ENCODE measurements at regions not wholly inside any gene's neighbourhood (a gene's known extent, or its start where the extent isn't known, plus 50 kb on each side); places are given as distances from the start of the nearest gene placed in this dataset.
"Not testable (repeated sequence)": the region's sequence is repeated elsewhere in the genome, so short reads cannot be mapped to it uniquely, and the experiment has no call there.

GRCh38 chrX:7372825-7373525, 225.0 kb upstream of the PUDP start:
- H3K36me3 ChIP-seq (ENCODE audit: insufficient read depth, insufficient read length, low read length) = no peaks in the 10 kb centered on the region
- H3K9ac ChIP-seq (ENCODE audit: insufficient read length, low read depth) = no peak overlapping the region
- no peak overlapping the region for H3K4me3 ChIP-seq (ENCODE audit: insufficient read length, low read depth)
- TF ChIP-seq ZNF274 (IDR thresholded peaks at IDR 0.05; ENCODE audit: low read depth, low read length) (no peak), SUZ12 (IDR thresholded peaks at IDR 0.05; ENCODE audit: extremely low read depth, insufficient read depth, insufficient read length) (no peak), YY1 (IDR thresholded peaks at IDR 0.05; ENCODE audit: insufficient read depth, insufficient read length) (no peak)
- peaks cover 17% of the 10 kb centered on the region; the same call in 1 of the 2 replicates for H3K9me3 ChIP-seq (ENCODE audit: insufficient read depth, low read length)
- H3K27me3 ChIP-seq (ENCODE audit: insufficient read depth, insufficient read length) = no peaks in the 10 kb centered on the region
- no peaks in the 10 kb centered on the region for H3K4me1 ChIP-seq (ENCODE audit: insufficient read depth, insufficient read length)
- DNase-seq (ENCODE audit: low read depth, low spot score) = no peak

GRCh38 chrX:7362111-7362510, 214.2 kb upstream of the PUDP start:
- TF ChIP-seq ZNF274 (IDR thresholded peaks at IDR 0.05; ENCODE audit: low read depth, low read length) (no peak), SUZ12 (IDR thresholded peaks at IDR 0.05; ENCODE audit: extremely low read depth, insufficient read depth, insufficient read length) (no peak), YY1 (IDR thresholded peaks at IDR 0.05; ENCODE audit: insufficient read depth, insufficient read length) (no peak)
- Histone ChIP-seq H3K9me3 (ENCODE audit: insufficient read depth, low read length) (no peaks in the 10 kb centered on the region), H3K4me1 (ENCODE audit: insufficient read depth, insufficient read length) (no peaks in the 10 kb centered on the region), H3K4me3 (ENCODE audit: insufficient read length, low read depth) (no peak overlapping the region), H3K27me3 (ENCODE audit: insufficient read depth, insufficient read length) (no peaks in the 10 kb centered on the region), H3K9ac (ENCODE audit: insufficient read length, low read depth) (no peak overlapping the region), H3K36me3 (ENCODE audit: insufficient read depth, insufficient read length, low read length) (no peaks in the 10 kb centered on the region)
- no peak for DNase-seq (ENCODE audit: low read depth, low spot score)

DNA sequence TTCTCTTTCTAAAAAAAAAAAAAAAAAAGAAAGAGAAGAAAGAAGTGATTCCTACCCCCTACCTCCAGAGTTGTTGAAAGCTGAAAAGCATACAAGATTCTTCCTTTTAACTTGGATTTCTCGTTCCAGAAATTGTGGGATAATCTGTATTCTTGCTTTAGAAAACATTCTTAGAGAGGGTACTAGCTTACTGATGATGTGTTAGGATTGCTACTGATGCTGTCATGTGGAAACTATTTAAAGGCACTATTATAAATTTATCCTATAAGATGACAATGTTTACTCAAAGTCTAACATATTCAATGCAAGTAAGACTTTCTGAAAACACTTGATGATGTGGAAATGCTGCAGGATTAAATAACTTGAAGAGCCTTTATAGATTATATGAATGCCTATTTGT, 204.0 kb upstream of the PUDP start:
- H3K27me3 ChIP-seq (ENCODE audit: insufficient read depth, insufficient read length) = no peaks in the 10 kb centered on the region
- DNase-seq (ENCODE audit: low read depth, low spot score) = no peak
- H3K9ac ChIP-seq (ENCODE audit: insufficient read length, low read depth) = no peak overlapping the region
- no peaks in the 10 kb centered on the region for H3K9me3 ChIP-seq (ENCODE audit: insufficient read depth, low read length)
- no peaks in the 10 kb centered on the region for H3K4me1 ChIP-seq (ENCODE audit: insufficient read depth, insufficient read length)
- TF ChIP-seq SUZ12 (IDR thresholded peaks at IDR 0.05; ENCODE audit: extremely low read depth, insufficient read depth, insufficient read length) = no peak
- TF ChIP-seq YY1 (IDR thresholded peaks at IDR 0.05; ENCODE audit: insufficient read depth, insufficient read length) = no peak
- TF ChIP-seq ZNF274 (IDR thresholded peaks at IDR 0.05; ENCODE audit: low read depth, low read length) = no peak
- no peak overlapping the region for H3K4me3 ChIP-seq (ENCODE audit: insufficient read length, low read depth)
- H3K36me3 ChIP-seq (ENCODE audit: insufficient read depth, insufficient read length, low read length) = no peaks in the 10 kb centered on the region

DNA sequence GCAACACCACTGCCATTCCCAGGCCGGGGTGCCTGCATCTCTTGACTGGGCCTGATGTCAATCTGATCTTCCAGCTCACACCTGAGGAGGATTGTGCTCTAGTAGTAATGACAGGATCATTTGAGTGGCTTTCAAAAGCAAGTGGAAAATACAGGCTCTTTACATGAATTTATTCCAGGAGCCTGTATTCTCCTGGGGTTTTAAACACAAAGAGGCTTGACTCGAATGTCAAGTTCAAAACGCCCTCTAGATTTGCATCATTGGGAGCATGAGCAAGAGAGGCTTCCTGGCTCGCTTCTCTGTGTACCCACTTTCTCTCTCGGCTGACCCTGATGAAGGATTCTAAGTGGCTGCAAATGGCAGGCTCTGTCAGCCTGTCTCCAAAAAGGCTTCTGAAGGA, 199.5 kb upstream of the PUDP start:
- Histone ChIP-seq H3K9ac (ENCODE audit: insufficient read length, low read depth) (no peak overlapping the region), H3K4me1 (ENCODE audit: insufficient read depth, insufficient read length) (no peaks in the 10 kb centered on the region), H3K9me3 (ENCODE audit: insufficient read depth, low read length) (no peaks in the 10 kb centered on the region), H3K4me3 (ENCODE audit: insufficient read length, low read depth) (no peak overlapping the region), H3K36me3 (ENCODE audit: insufficient read depth, insufficient read length, low read length) (no peaks in the 10 kb centered on the region), H3K27me3 (ENCODE audit: insufficient read depth, insufficient read length) (no peaks in the 10 kb centered on the region)
- no peak for DNase-seq (ENCODE audit: low read depth, low spot score)
- no peak for TF ChIP-seq YY1 (IDR thresholded peaks at IDR 0.05; ENCODE audit: insufficient read depth, insufficient read length)
- no peak for TF ChIP-seq ZNF274 (IDR thresholded peaks at IDR 0.05; ENCODE audit: low read depth, low read length)
- TF ChIP-seq SUZ12 (IDR thresholded peaks at IDR 0.05; ENCODE audit: extremely low read depth, insufficient read depth, insufficient read length) = no peak

DNA sequence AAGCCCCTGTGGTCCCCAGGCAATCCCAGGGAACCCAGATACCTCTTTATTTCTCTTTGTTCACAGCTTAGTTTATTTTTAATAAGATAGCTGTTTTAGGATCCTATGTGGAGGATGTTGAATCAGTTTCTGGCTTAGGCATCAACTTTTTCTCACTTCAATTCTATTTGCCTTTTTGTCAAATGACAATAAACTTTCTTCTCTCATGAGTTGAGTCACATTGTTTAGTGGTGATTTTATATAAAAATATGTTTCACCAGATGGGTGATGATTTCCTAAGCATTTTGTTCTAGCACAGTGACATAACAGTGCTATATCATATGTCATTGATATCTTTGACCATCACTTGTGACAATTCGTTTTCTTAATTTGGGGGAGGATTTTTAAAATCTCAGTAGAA, 198.1 kb upstream of the PUDP start:
- no peaks in the 10 kb centered on the region for H3K4me1 ChIP-seq (ENCODE audit: insufficient read depth, insufficient read length)
- H3K9ac ChIP-seq (ENCODE audit: insufficient read length, low read depth) = no peak overlapping the region
- no peak for DNase-seq (ENCODE audit: low read depth, low spot score)
- H3K9me3 ChIP-seq (ENCODE audit: insufficient read depth, low read length) = no peaks in the 10 kb centered on the region
- no peak overlapping the region for H3K4me3 ChIP-seq (ENCODE audit: insufficient read length, low read depth)
- H3K36me3 ChIP-seq (ENCODE audit: insufficient read depth, insufficient read length, low read length) = no peaks in the 10 kb centered on the region
- TF ChIP-seq SUZ12 (IDR thresholded peaks at IDR 0.05; ENCODE audit: extremely low read depth, insufficient read depth, insufficient read length) = no peak
- no peak for TF ChIP-seq ZNF274 (IDR thresholded peaks at IDR 0.05; ENCODE audit: low read depth, low read length)
- no peak for TF ChIP-seq YY1 (IDR thresholded peaks at IDR 0.05; ENCODE audit: insufficient read depth, insufficient read length)
- no peaks in the 10 kb centered on the region for H3K27me3 ChIP-seq (ENCODE audit: insufficient read depth, insufficient read length)

GRCh38 chrX:7343181-7343580, 195.2 kb upstream of the PUDP start:
- no peak for TF ChIP-seq YY1 (IDR thresholded peaks at IDR 0.05; ENCODE audit: insufficient read depth, insufficient read length)
- TF ChIP-seq ZNF274 (IDR thresholded peaks at IDR 0.05; ENCODE audit: low read depth, low read length) = no peak
- no peak for DNase-seq (ENCODE audit: low read depth, low spot score)
- H3K27me3 ChIP-seq (ENCODE audit: insufficient read depth, insufficient read length) = no peaks in the 10 kb centered on the region
- H3K36me3 ChIP-seq (ENCODE audit: insufficient read depth, insufficient read length, low read length) = no peaks in the 10 kb centered on the region
- H3K9ac ChIP-seq (ENCODE audit: insufficient read length, low read depth) = no peak overlapping the region
- no peak overlapping the region for H3K4me3 ChIP-seq (ENCODE audit: insufficient read length, low read depth)
- H3K9me3 ChIP-seq (ENCODE audit: insufficient read depth, low read length) = no peaks in the 10 kb centered on the region
- H3K4me1 ChIP-seq (ENCODE audit: insufficient read depth, insufficient read length) = no peaks in the 10 kb centered on the region

DNA sequence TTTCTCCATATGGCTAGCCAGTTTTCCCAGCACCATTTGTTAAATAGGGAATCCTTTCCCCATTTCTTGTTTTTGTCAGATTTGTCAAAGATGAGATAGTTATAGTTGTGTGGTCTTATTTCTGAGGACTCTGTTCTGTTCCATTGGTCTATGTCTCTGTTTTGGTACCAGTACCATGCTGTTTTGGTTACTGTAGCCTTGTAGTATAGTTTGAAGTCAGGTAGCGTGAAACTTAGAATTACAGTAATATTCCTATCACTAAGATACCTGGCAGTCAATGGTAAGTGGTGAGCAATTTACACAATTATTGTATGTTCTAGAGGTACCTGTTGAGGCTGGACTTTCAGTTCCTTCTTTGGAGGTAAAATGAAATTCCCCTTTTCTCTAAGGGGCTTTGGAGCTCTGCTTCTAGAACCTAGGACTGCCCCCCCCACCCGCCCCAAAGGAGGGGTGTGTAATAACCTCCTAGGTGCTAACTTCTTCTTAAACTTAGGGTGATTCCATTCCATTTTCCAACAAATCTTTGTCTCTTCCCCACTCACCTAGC, 187.9 kb upstream of the PUDP start:
- not testable (repeated sequence) for H3K4me1 ChIP-seq (ENCODE audit: insufficient read depth, insufficient read length); H3K4me3 ChIP-seq (ENCODE audit: insufficient read length, low read depth); H3K36me3 ChIP-seq (ENCODE audit: insufficient read depth, insufficient read length, low read length)

More for the DNA sequence above, 187.9 kb upstream of the PUDP start:
- H3K9me3 ChIP-seq (ENCODE audit: insufficient read depth, low read length); H3K9ac ChIP-seq (ENCODE audit: insufficient read length, low read depth); H3K27me3 ChIP-seq (ENCODE audit: insufficient read depth, insufficient read length); DNase-seq (ENCODE audit: low read depth, low spot score): not testable (repeated sequence)
